Memory B cell (primary cell): ENCODE measurements at regions not wholly inside any gene's neighbourhood (a gene's known extent, or its start where the extent isn't known, plus 50 kb on each side); places are given as distances from the start of the nearest gene placed in this dataset.

Experiments
- ATAC-seq: fragments of 150-1000 bp; cut with Tn5 transposase; 2 replicates; pipeline ENCODE4 v1.10.0; 2021; ENCODE audit warnings: low read depth, mild to moderate bottlenecking, moderate library complexity
- DNase-seq, 2 donors: peaks; one replicate each; pipeline ENCODE4 v3.0.0; 2022; ENCODE audit warnings: low spot score in 2 of 2
- H3K27ac Mint-ChIP-seq: one replicate; pipeline ENCODE4 v1.8.0; 2022; ENCODE audit warnings: mild to moderate bottlenecking, moderate library complexity, mixed read lengths
- H3K27me3 Mint-ChIP-seq: one replicate; pipeline ENCODE4 v1.8.0; 2022; ENCODE audit warnings: mixed read lengths
- H3K36me3 Mint-ChIP-seq: one replicate; pipeline ENCODE4 v1.8.0; 2022; ENCODE audit warnings: mild to moderate bottlenecking, mixed read lengths
- H3K4me1 Mint-ChIP-seq: one replicate; pipeline ENCODE4 v1.8.0; 2022; ENCODE audit warnings: mixed read lengths
- H3K4me3 Mint-ChIP-seq: one replicate; pipeline ENCODE4 v1.8.0; 2022; ENCODE audit warnings: mild to moderate bottlenecking, moderate library complexity, mixed read lengths
- H3K9me3 Mint-ChIP-seq: one replicate; pipeline ENCODE4 v1.8.0; 2022; ENCODE audit warnings: mixed read lengths

- H3K36me3 Mint-ChIP-seq: no peaks in the 10 kb centered on the region
- peaks cover 11% of the 10 kb centered on the region for H3K27me3 Mint-ChIP-seq
- H3K27ac Mint-ChIP-seq: no peak overlapping the region
- ATAC-seq: no peak
- H3K4me3 Mint-ChIP-seq: no peak overlapping the region
- no peaks in the 10 kb centered on the region for H3K9me3 Mint-ChIP-seq
- peaks cover 5% of the 10 kb centered on the region for H3K4me1 Mint-ChIP-seq
- DNase-seq: no peak
Observed at GRCh38 chr18:70459731-70460130, 170.9 kb downstream of the SOCS6 start.

DNA sequence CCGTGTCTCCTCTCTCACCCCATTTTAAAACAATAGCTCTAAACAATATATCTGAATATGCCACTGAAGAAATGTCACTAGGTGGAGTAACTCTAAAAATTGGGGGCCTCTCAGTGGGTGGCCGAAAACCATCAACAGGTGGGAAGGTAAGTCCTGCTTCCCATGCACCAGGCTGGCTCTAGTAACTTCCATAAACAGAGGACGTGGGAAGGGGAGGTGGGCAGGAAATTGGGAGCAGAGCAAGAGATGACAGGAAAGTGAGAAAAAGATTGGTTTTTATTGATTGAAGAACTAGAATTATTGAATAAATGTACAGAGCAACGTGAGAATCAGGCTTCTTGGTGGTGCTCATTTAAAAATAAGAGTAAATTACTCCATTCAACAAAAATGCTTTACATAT lies 170.4 kb downstream of the SOCS6 start:
- Mint-ChIP-seq H3K27ac (no peak overlapping the region), H3K9me3 (no peaks in the 10 kb centered on the region), H3K36me3 (no peaks in the 10 kb centered on the region)

GRCh38 chr18:70457788-70458187 lies 168.9 kb downstream of the SOCS6 start:
- Mint-ChIP-seq H3K9me3 (no peaks in the 10 kb centered on the region), H3K36me3 (no peaks in the 10 kb centered on the region), H3K4me3 (no peak overlapping the region), H3K27me3 (peaks cover 7% of the 10 kb centered on the region), H3K4me1 (no peaks in the 10 kb centered on the region), H3K27ac (no peak overlapping the region)
- DNase-seq: no peak
- no peak for ATAC-seq

More for the DNA sequence above, 170.4 kb downstream of the SOCS6 start:
- Mint-ChIP-seq H3K4me3 (no peak overlapping the region), H3K4me1 (peaks cover 2% of the 10 kb centered on the region), H3K27me3 (peaks cover 11% of the 10 kb centered on the region)
- no peak for DNase-seq
- no peak for ATAC-seq

DNA sequence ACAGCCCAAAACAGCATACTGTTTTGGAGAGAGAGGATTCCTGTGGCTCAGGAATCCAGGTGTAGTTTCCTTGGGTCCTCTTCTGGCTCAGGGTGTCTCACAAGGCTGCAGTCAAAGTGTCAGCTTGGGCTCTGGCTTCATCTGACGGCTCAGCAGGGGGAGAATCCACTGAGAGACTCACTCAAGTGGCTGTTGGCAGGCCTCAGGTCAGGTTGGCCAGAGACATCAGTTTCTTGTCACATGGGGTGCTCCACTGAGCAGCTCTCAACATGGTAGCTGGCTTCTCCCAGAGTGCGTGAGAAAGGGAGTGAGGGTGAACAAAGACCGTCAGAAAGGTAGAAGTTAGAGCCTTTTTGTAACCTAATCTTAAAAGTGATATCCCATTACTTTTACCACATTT lies 168.4 kb downstream of the SOCS6 start:
- peaks cover 10% of the 10 kb centered on the region for H3K27me3 Mint-ChIP-seq
- H3K4me1 Mint-ChIP-seq: no peaks in the 10 kb centered on the region
- DNase-seq (no peak), ATAC-seq (no peak)
- no peaks in the 10 kb centered on the region for H3K36me3 Mint-ChIP-seq
- H3K4me3 Mint-ChIP-seq: no peak overlapping the region
- no peak overlapping the region for H3K27ac Mint-ChIP-seq
- H3K9me3 Mint-ChIP-seq: no peaks in the 10 kb centered on the region

DNA sequence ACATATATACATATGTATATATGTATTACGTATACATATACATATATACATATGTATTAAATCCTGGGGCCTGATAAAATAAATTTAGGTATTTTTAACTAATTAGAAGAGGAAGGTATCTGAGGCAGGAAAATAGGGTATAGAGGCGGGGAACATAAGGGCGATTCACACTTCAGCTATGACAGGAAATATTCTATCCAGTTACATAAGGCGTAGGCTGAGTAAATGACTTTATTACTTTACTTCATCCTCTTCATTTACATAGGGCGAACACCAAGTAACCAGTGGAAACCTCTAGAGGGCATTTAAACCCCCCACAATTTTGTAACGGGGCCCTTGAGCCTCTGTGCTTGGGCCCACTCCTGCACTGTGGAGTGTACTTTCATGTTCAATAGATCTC lies 167.5 kb downstream of the SOCS6 start:
- ATAC-seq (no peak), DNase-seq (no peak)
- no peaks in the 10 kb centered on the region for H3K4me1 Mint-ChIP-seq
- peaks cover 3% of the 10 kb centered on the region for H3K27me3 Mint-ChIP-seq
- no peak overlapping the region for H3K4me3 Mint-ChIP-seq
- H3K9me3 Mint-ChIP-seq: no peaks in the 10 kb centered on the region
- H3K27ac Mint-ChIP-seq: no peak overlapping the region
- no peaks in the 10 kb centered on the region for H3K36me3 Mint-ChIP-seq

- no peaks in the 10 kb centered on the region for H3K9me3 Mint-ChIP-seq
- H3K4me1 Mint-ChIP-seq: no peaks in the 10 kb centered on the region
- no peak overlapping the region for H3K27ac Mint-ChIP-seq
Observed at GRCh38 chr18:70455731-70456130, 166.9 kb downstream of the SOCS6 start.

DNA sequence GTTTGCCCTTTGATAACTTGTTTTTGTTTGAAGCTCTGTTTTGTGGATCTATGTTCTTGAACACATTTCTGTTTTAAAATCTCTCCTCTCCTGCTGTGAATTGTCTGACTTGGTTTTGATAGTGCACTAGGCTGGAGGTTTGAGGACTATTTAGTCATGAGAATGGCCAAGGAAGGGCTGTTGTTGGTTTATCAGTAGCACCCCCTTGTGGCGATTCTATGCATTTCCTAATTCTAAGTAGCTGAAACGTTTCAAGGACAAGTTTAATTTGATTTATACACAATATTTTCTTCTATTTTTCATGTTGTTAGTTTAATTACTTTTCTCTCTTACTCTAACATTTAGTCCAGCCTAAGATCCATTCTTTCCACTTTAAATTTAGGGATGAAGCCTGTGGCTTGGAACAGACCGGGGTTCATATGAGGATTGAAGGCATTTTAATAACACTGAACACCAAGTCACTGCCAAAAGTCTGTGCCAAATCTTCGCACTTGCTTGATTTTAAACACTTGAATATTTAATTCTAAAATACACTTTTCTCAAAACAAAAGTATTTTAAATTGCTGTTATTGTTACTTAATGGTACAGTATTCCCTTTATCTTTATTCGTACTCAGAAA lies 166.0 kb downstream of the SOCS6 start:
- no peak for ATAC-seq

More at GRCh38 chr18:70455731-70456130, 166.9 kb downstream of the SOCS6 start:
- no peak for ATAC-seq
- H3K4me3 Mint-ChIP-seq: no peak overlapping the region
- no peak for DNase-seq
- H3K27me3 Mint-ChIP-seq: peaks cover 3% of the 10 kb centered on the region
- no peaks in the 10 kb centered on the region for H3K36me3 Mint-ChIP-seq

DNA sequence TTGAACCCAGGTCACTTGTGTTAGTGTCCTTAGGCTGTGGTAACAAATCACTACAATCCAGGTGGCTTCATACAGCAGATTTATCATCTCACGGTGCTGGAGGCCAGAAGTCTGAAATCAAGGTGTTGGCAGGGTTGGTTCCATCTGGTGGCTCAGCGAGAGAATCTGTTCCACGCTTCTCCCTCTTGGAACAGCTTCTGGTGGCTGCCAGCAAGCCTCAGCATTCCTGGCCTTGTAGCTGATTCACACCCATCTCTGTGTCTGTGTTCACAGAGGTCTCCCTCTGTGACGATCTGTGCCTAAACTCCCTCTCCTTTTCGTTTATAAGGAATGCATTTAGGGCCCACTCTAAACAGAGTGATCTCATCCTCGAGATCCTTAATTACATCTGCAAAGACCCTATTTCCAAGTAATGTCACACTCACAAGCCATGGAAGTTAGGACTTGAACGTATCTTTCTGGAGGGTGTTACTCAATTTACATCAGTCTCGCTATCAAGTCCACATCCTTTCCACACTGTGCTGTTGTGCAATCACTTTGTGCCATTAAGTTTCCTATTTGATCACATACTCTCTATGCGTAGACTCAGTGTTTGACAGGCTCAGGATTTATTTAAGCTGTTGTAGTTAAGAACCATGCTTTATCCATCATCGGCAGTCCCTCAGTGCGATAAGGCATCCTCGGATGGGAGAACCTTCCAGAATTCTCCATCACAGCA lies 164.4 kb downstream of the SOCS6 start:
- Mint-ChIP-seq H3K4me3 (no peak overlapping the region), H3K27me3 (peaks cover 3% of the 10 kb centered on the region), H3K27ac (no peak overlapping the region), H3K9me3 (no peaks in the 10 kb centered on the region), H3K4me1 (no peaks in the 10 kb centered on the region), H3K36me3 (no peaks in the 10 kb centered on the region)
- DNase-seq: no peak
- ATAC-seq: no peak

More for the DNA sequence above, 166.0 kb downstream of the SOCS6 start:
- Mint-ChIP-seq H3K9me3 (no peaks in the 10 kb centered on the region), H3K27me3 (peaks cover 3% of the 10 kb centered on the region), H3K27ac (no peak overlapping the region), H3K4me1 (no peaks in the 10 kb centered on the region), H3K4me3 (no peak overlapping the region), H3K36me3 (no peaks in the 10 kb centered on the region)
- no peak for DNase-seq

GRCh38 chr18:70452501-70452900 lies 163.7 kb downstream of the SOCS6 start:
- Mint-ChIP-seq H3K4me1 (no peaks in the 10 kb centered on the region), H3K36me3 (no peaks in the 10 kb centered on the region), H3K27ac (no peak overlapping the region), H3K27me3 (peaks cover 3% of the 10 kb centered on the region), H3K9me3 (no peaks in the 10 kb centered on the region), H3K4me3 (no peak overlapping the region)
- DNase-seq: no peak
- no peak for ATAC-seq

- no peaks in the 10 kb centered on the region for H3K36me3 Mint-ChIP-seq
- no peaks in the 10 kb centered on the region for H3K4me1 Mint-ChIP-seq
- no peak overlapping the region for H3K4me3 Mint-ChIP-seq
- H3K27me3 Mint-ChIP-seq: peaks cover 3% of the 10 kb centered on the region
- DNase-seq (no peak), ATAC-seq (no peak)
- H3K27ac Mint-ChIP-seq: no peak overlapping the region
- H3K9me3 Mint-ChIP-seq: no peaks in the 10 kb centered on the region
Observed at GRCh38 chr18:70450426-70451253, 161.8 kb downstream of the SOCS6 start.

DNA sequence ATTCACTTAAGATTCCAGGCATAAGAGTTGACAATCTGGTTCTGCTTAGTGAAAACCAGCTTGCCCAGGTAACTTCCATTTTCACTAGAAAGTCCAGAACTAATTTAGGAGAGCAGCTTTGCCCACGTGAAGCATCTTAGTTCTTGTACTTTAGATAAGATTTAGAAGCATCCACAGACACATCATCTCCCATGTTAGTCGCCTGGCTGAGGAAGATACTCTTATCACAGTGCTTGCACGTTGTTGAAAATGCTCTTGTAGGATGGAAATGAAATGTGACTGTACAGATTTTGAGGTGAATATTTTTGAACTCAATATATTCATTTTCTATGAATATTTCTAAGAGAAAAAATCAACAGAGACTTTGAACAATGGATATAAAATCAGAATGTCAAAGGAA lies 159.7 kb downstream of the SOCS6 start:
- H3K9me3 Mint-ChIP-seq: no peaks in the 10 kb centered on the region
- peaks cover 3% of the 10 kb centered on the region for H3K27me3 Mint-ChIP-seq
- no peak for DNase-seq
- H3K27ac Mint-ChIP-seq: no peak overlapping the region
- no peak for ATAC-seq
- no peaks in the 10 kb centered on the region for H3K4me1 Mint-ChIP-seq
- H3K4me3 Mint-ChIP-seq: no peak overlapping the region
- H3K36me3 Mint-ChIP-seq: no peaks in the 10 kb centered on the region

DNA sequence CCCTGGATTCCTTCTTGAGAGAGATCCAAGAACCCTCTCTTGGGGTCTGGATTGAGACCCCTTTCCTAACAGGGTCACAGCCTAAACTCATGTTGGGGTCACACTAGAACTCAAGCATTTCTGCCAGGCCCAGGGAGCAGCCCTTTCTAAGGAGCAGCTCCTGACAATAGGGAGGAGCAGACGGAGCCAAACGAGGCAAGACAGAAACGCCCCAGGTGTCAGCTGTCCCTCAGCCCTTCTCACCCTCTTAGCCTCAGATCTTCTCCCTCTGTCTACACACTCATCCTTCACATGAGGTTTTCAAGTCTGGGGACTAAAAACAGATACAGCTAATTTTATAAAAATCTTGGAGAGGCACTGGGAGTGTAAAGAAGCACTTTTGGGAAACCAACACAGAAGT lies 157.2 kb downstream of the SOCS6 start:
- Mint-ChIP-seq H3K36me3 (no peaks in the 10 kb centered on the region), H3K27me3 (peaks cover 1% of the 10 kb centered on the region), H3K27ac (no peak overlapping the region), H3K4me3 (no peak overlapping the region), H3K4me1 (no peaks in the 10 kb centered on the region), H3K9me3 (peaks cover 6% of the 10 kb centered on the region)
- no peak for ATAC-seq
- no peak for DNase-seq

- H3K27me3 Mint-ChIP-seq: peaks cover 1% of the 10 kb centered on the region
- DNase-seq: no peak
Observed at GRCh38 chr18:70442933-70443332, 154.1 kb downstream of the SOCS6 start.

DNA sequence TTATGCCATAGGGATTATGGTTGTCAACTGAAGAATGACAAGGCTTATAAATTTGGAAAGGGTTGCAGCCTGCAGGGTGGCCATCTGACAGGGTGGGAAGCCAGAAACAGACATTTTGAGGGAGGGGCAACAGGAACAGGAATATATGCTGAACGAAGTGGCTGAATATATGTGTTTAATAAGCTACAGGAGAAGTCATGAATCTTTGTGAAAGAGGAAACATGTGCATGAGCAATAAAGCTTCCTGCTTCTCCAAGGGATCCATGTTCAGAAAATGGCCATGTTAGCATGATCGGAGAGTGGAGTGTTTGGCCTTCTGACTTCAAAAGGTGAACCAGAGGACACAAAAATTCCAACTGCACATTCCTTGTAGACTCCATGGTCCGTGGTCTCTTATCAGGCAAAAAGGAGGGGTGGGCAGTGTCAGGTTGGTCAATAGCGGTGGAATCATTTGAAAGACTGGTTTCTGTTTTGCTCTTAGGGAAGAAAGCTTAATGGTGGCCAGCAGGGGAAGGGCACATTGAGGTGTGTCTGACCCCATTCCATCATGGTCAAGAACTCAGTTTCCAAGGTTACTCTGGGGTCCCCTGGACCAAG lies 144.1 kb downstream of the SOCS6 start:
- H3K27ac Mint-ChIP-seq: no peak overlapping the region
- no peaks in the 10 kb centered on the region for H3K36me3 Mint-ChIP-seq
- ATAC-seq (no peak), DNase-seq (no peak)
- H3K27me3 Mint-ChIP-seq: no peaks in the 10 kb centered on the region
- no peaks in the 10 kb centered on the region for H3K9me3 Mint-ChIP-seq
- peaks cover 1% of the 10 kb centered on the region for H3K4me1 Mint-ChIP-seq
- H3K4me3 Mint-ChIP-seq: no peak overlapping the region

More at GRCh38 chr18:70442933-70443332, 154.1 kb downstream of the SOCS6 start:
- no peak for ATAC-seq
- H3K4me3 Mint-ChIP-seq: no peak overlapping the region
- no peaks in the 10 kb centered on the region for H3K36me3 Mint-ChIP-seq
- H3K4me1 Mint-ChIP-seq: no peaks in the 10 kb centered on the region
- H3K27ac Mint-ChIP-seq: no peak overlapping the region
- H3K9me3 Mint-ChIP-seq: peaks cover 6% of the 10 kb centered on the region
